ENCODE measurements at regions not wholly inside any gene's neighbourhood (a gene's known extent, or its start where the extent isn't known, plus 50 kb on each side); places are given as distances from the start of the nearest gene placed in this dataset.

- DNase-seq = no peak
Measured at GRCh38 chr4:129422277-129422676, 326.3 kb downstream of the C4orf33 start.

GRCh38 chr4:129428454-129428853 lies 332.5 kb downstream of the C4orf33 start:
- no peak for DNase-seq

DNA sequence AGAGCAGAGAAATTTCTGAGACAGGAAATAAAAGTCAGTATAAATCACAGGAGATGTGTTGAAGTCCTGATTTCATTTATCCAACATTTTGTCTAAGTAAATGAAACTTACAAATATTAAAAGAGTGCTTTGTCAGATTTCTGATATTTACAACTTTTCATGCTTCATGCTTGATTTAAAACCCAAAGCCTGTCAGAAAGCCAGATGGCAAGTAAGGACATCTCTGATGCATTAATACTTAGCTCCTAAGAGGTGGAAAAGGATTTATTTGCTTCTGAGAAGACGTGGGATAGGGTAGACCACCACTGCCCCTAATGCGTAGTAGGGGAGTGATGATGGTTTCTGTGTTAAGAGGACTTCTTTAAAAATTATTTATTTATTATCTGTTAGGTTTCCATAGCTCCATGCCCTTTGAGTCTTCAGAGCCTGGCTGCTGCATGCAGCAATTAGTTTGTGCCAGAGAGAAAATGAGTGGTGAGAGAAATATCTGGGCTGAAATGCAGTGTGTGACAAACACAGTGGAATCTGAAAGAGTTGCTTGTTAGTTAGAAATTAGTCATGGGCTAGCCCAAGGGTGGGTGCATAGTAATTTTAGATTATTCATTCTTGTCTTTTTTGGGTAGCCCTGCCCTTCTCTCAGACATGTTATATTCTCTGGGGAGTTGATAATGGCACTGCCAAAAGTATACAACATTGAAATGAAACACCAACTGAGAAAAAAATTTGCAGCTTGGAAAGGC lies 333.8 kb downstream of the C4orf33 start:
- DNase-seq = no peak

- DNase-seq = no peak
Measured at GRCh38 chr4:129437347-129437746, 341.4 kb downstream of the C4orf33 start.

- no peak for DNase-seq
Measured at GRCh38 chr4:129438456-129438981, 342.6 kb downstream of the C4orf33 start.

DNA sequence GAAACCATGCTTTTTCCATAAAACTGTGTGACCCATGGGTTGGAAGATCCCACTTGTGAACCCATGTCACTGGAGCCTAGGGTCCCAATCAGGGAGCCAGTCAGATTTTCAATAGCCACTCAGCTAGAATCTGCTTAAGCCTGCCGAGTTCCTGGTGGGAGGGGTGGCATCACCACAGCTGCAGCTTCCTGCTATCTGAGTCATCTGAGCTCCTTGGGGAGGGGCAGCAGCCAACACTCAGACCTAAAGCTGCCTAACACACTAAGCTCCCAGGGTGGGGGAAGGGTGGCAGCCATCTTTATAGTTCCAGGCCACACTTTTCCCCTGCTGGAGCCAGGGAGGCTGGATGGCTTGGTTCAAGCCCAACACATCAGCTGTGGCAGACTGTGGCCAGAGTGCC lies 350.1 kb downstream of the C4orf33 start:
- no peak for DNase-seq

GRCh38 chr4:129453524-129454200 lies 357.7 kb downstream of the C4orf33 start:
- DNase-seq = no peak

- peak; percentile 3 for DNase-seq
Measured at GRCh38 chr4:129455482-129455881, 359.5 kb downstream of the C4orf33 start.

GRCh38 chr4:129468624-129469023 lies 372.7 kb downstream of the C4orf33 start:
- DNase-seq = no peak

- no peak for DNase-seq
Measured at GRCh38 chr4:129474698-129475097, 378.7 kb downstream of the C4orf33 start.

DNA sequence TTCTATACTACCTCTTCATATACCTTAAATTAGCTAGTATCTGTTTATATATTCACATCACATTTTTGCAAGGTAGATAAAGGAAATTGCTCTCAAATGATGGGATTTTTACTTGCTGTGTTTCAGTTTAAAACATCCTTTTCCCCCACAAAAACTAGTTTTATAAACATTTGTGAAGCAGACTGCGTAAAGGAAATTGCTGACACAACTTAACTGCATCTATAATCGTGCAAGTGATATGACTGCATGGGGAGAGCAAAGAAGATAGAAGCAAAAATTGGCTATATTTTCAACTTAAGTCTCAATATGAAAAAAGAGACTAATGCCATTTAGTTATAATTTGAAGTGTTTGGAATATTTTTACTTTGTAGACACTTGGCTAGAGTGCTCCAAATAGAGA lies 385.2 kb downstream of the C4orf33 start:
- DNase-seq = no peak

- DNase-seq = no peak
Measured at GRCh38 chr4:129488427-129488826, 392.5 kb downstream of the C4orf33 start.

DNA sequence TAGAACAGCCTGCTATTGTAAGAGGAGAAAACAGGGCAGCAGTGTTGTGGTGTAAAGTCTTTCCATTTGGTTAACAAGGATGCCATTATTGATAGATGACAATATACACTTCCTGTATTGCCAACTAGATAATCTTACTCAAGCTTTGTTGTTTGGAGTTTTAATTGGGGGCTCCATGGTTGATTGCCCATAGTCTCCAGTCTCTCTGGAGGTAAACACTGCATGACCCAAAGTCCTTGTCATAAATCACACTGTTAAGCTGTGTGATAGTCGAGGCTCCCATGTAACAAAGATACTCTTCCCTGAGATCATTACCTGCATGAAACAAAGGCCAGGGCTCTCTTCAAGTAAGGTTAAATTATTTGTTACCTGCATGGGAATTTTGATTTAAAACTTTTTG lies 394.6 kb downstream of the C4orf33 start:
- no peak for DNase-seq

- no peak for DNase-seq
Measured at GRCh38 chr4:129498626-129499025, 402.7 kb downstream of the C4orf33 start.

DNA sequence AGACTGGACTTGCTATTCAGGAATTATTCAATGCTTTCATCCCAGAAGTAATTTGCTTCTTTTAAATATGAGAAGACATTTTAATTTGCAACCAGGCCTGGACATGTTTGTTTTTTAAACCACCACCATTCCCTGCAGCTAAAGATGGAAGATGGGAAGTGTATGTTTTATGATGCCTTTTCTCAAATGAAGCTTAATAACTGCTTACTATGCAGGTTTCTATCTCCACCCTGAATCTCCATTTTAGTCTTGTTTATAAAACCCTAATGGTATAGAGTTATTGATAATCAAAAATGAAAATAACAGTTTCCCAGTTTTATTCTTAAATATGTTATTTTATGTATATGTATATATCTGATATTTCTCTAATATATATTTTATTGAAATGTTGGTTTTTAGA lies 418.9 kb downstream of the C4orf33 start:
- DNase-seq = no peak

DNA sequence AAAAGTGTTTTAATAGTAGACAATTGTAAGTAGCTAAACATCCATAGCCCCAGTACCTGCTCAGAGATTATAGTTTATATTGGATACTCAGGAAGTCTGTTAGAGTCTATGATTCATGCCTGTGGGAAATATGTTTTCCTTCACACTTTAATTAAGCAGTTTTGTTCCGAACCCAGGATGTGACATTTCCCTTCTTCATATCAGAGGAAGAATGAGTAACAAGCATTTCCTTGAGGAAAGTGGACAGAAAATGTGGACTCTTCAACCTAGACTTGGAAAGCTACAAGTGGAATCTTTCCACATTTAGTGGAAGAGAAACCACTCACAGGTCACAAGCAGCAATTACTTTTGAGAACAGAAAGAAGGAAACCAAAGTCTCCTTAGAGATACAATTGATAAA lies 419.4 kb downstream of the C4orf33 start:
- DNase-seq = no peak

DNA sequence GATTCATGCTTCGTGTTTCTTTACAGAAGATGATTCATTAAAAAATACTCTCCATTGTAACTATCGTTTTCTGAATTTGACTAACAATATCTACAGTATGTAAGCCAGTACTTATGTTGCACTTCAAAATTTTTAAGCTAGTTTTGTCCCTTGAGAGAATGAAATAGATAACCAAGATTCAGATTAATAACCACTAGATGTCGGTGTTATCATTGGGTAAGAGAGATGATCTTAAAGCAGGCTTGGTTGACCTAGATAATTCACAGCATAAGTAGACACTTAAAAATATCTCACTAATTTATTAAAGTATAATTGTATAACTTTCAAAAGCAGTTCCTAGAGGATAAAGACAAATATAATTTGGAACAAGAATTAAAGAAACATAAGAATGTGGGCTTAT lies 430.9 kb downstream of the C4orf33 start:
- DNase-seq = no peak

DNA sequence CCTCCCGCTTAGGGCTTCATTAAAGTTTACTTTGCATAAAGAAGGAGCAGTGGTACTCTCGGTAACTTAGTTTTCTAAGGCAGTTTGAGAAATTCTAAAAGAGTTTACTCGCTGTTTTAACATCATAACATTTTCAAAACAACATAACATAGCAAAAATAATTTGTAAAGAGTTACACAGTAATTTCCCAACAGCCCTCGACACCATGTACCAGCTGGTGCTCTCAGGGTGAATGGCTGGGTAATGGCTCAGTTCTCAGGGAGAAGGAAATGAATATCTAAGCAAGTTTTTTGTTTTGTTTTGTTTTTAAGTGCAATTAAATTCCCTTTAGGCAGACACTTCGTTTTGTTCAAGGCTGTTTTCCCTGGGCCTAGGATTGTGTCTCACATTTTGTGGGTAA lies 435.3 kb downstream of the C4orf33 start:
- DNase-seq = no peak

DNA sequence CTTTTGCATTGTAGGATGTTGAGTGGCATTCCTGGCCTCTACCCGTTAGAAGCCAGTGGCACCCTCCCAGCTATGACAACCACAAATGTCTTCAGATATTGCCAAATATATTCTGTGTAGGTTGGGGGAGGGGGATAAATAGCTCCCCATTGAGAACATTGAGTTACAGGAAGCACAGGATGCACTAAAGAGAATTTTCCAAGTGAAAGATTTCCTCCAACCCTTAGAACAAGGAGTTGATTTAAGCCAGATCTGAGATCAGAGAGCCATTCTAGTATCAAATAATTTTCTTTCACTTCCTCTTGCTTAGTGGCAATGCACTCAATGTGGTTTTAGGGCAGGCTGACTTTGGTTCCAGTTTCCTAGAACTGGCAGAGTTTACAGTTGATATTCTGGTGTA lies 436.6 kb downstream of the C4orf33 start:
- no peak for DNase-seq

- no peak for DNase-seq
Measured at GRCh38 chr4:129543299-129543698, 447.3 kb downstream of the C4orf33 start.

DNA sequence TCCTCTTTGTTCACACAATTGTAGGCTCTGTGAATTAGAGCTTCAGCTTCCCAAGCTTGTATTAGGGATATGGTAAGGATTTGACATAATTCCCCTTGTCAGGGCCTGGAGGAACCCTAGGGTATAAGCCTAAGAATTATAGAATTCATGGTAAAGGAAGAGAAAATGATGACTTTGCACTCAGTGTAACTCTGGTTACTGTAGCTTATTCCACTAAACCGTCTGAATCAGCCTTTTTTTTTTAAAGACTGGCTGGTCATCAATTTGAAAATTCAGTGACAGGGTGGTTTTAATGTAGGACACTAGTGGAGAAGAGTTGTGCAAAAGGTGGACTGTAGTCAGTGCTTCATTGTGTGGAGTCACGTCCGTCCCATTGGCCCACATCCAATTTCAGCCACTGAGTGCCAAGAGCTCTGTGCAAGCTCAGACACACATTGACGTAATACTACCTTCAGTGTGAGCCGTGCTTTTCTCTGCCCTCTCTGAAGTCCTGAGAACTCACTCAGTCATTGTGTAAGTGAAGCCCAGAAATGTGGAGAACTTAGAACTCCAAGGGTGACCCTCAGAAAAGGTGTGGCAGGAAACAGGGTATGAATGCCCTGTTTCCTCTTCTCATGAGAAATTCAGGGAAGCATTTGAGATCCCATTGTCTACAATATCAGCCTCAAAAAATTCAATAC lies 449.8 kb downstream of the C4orf33 start:
- no peak for DNase-seq

DNA sequence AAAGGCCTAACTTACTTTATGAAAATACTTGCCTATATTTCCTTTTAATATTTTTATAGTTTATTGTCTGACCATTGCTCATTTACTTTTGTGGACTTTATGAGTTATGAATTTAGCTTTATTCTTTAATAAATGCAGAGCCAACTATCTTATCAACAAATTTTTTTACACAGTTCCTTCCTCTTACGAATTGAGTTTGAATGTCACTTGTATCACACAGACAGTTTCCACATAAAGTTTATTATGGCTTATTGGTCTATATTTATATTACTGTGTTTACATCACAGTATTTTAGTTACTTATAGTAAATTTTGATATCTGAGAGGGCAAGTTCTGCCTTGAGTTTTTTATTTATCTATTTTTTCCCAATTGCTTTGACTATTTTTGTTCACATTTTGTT lies 450.6 kb downstream of the C4orf33 start:
- no peak for DNase-seq

DNA sequence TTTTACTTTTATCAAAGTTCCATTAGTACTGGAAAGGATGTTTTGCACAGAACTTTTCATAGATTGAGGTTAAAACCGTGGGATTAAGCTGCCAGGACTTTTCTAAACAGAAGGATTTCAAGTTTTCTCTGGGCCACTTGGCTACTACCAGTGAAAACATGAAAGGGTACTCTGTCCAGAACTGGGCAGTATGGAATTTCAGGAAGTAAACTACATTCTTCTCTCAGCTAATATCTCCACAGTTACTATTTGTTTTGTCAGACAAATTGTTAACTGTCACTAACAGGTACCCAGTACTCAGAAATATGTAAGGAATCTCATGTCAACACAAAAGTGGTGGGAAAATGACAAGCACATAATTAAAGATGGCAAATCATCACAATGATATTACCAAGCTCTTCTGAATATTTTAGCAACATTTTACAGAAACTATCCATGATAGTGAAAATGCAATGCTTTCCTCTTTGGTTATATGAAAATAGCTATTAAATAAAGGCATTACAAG lies 454.4 kb downstream of the C4orf33 start:
- no peak for DNase-seq

GRCh38 chr4:129561280-129561679 lies 465.3 kb downstream of the C4orf33 start:
- no peak for DNase-seq

All from SHP77 treated with DMSO at 0.1 percent for 48 hours (cell line).